Parathyroid adenoma (tissue), 2 donors: ENCODE measurements at regions not wholly inside any gene's neighbourhood (a gene's known extent, or its start where the extent isn't known, plus 50 kb on each side); places are given as distances from the start of the nearest gene placed in this dataset.

Source experiments
- H2AFZ ChIP-seq: fragments of 300-600 bp; sonication (generic); one replicate; pipeline ENCODE4 v1.7.0; 2017; ENCODE audit warnings: antibody characterized with exemption, mild to moderate bottlenecking
- H3K27ac ChIP-seq: fragments of 300-600 bp; sonication (generic); one replicate; pipeline ENCODE4 v1.7.0; 2017
- H3K27me3 ChIP-seq: fragments of 300-600 bp; sonication (generic); one replicate; pipeline ENCODE4 v1.7.0; 2017; ENCODE audit warnings: low read length; ENCODE audit not compliant: control insufficient read depth, insufficient read depth
- H3K36me3 ChIP-seq: fragments of 300-600 bp; sonication (generic); one replicate; pipeline ENCODE4 v1.7.0; 2017; ENCODE audit warnings: low read length; ENCODE audit not compliant: control insufficient read depth, insufficient read depth
- H3K4me1 ChIP-seq: fragments of 300-600 bp; sonication (generic); one replicate; pipeline ENCODE4 v1.7.0; 2017; ENCODE audit warnings: control low read depth
- H3K4me2 ChIP-seq: fragments of 300-600 bp; sonication (generic); one replicate; pipeline ENCODE4 v1.7.0; 2017; ENCODE audit warnings: low read length
- H3K4me3 ChIP-seq: fragments of 300-600 bp; sonication (generic); one replicate; pipeline ENCODE4 v1.7.0; 2017; ENCODE audit warnings: low read depth, low read length
- H3K79me2 ChIP-seq: fragments of 300-600 bp; sonication (generic); one replicate; pipeline ENCODE4 v1.7.0; 2017; ENCODE audit warnings: control low read depth
- H3K9ac ChIP-seq: fragments of 300-600 bp; sonication (generic); one replicate; pipeline ENCODE4 v1.7.0; 2017; ENCODE audit warnings: mild to moderate bottlenecking
- H3K9me3 ChIP-seq: fragments of 300-600 bp; sonication (generic); one replicate; pipeline ENCODE4 v1.7.0; 2017; ENCODE audit warnings: low read length; ENCODE audit not compliant: control insufficient read depth
- TF ChIP-seq, protein P1 (sequence below): fragments of 300-600 bp; sonication (generic); IDR thresholded peaks from one replicate; pipeline ENCODE4 v1.7.0; 2017; ENCODE audit warnings: antibody characterized with exemption, mild to moderate bottlenecking
- donor health status: primary hyperparathyroidism.

DNA sequence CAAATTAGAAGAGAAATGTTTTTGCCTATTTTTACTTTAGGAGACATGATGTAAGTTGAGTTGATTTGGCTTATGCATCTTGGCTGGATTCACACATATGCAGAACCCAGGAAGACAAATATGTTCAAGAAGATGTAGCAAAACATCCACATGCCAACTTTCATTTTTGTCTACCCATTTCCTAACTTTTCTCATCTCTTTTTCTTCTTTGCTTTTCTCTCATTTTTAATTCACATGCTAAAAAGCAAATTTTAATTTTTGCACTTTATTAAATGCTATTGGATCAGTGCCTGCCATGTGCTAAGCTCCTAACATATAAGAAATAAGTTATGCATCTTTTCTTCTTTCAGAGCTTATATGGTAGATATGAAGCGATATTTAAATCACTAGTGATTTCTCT lies 143.7 kb upstream of the GRM3 start:
- Histone ChIP-seq H3K79me2 (no peaks in the 10 kb centered on the region), H3K9me3 (no peaks in the 10 kb centered on the region), H2AFZ (no peak overlapping the region), H3K36me3 (no peaks in the 10 kb centered on the region), H3K27me3 (no peaks in the 10 kb centered on the region), H3K4me1 (no peaks in the 10 kb centered on the region), H3K27ac (no peak overlapping the region), H3K4me2 (no peak overlapping the region), H3K9ac (no peak overlapping the region), H3K4me3 (no peak overlapping the region)
- TF ChIP-seq, protein P1, sequence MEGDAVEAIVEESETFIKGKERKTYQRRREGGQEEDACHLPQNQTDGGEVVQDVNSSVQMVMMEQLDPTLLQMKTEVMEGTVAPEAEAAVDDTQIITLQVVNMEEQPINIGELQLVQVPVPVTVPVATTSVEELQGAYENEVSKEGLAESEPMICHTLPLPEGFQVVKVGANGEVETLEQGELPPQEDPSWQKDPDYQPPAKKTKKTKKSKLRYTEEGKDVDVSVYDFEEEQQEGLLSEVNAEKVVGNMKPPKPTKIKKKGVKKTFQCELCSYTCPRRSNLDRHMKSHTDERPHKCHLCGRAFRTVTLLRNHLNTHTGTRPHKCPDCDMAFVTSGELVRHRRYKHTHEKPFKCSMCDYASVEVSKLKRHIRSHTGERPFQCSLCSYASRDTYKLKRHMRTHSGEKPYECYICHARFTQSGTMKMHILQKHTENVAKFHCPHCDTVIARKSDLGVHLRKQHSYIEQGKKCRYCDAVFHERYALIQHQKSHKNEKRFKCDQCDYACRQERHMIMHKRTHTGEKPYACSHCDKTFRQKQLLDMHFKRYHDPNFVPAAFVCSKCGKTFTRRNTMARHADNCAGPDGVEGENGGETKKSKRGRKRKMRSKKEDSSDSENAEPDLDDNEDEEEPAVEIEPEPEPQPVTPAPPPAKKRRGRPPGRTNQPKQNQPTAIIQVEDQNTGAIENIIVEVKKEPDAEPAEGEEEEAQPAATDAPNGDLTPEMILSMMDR: no peak

DNA sequence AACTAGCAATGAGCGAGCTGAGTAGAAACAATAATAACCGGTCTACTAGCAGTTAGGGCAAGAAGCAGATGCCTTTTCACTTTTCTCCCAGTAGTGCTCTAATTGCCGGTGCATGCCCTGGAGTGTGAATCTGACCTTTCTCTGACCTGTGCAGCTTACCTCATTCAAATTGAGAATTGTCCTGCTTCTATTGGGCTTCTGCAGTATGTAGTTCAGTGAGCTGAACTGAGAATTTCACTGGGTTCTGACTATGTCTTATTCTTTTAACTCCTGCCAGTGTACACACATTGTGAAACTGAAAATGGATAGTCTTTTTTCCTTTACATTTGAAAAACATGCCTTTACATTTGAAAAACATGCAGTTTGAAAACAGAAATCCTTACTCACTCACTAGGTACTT lies 157.9 kb upstream of the GRM3 start:
- Histone ChIP-seq H3K27me3 (no peaks in the 10 kb centered on the region), H3K4me3 (no peak overlapping the region), H3K79me2 (no peaks in the 10 kb centered on the region), H3K9me3 (no peaks in the 10 kb centered on the region), H3K36me3 (no peaks in the 10 kb centered on the region), H2AFZ (no peak overlapping the region), H3K4me1 (no peaks in the 10 kb centered on the region), H3K4me2 (no peak overlapping the region), H3K9ac (no peak overlapping the region), H3K27ac (no peak overlapping the region)
- TF ChIP-seq, protein P1: no peak

DNA sequence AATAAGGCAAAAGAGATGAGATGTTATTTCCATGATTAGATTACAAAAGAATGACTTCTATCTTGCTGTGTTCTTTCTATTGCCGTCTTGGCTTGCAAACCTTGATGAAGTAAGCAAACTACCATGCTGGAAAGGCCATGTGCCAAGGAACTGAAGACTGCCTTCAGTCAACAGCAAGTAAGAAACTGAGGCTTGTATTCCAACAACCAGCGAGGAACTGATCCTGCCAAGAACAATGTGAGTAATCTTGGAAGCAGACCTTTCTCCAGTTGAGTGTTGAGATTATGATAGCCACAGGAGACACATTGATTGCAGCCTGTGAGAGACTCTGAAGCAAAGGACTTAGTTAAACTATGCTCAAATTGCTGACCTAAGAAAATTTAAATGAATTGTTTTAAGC lies 164.6 kb upstream of the GRM3 start:
- no peaks in the 10 kb centered on the region for H3K27me3 ChIP-seq
- H3K27ac ChIP-seq: no peak overlapping the region
- no peaks in the 10 kb centered on the region for H3K79me2 ChIP-seq
- no peaks in the 10 kb centered on the region for H3K4me1 ChIP-seq
- no peak overlapping the region for H3K4me2 ChIP-seq
- H3K9me3 ChIP-seq: no peaks in the 10 kb centered on the region
- TF ChIP-seq, protein P1: no peak
- H3K9ac ChIP-seq: no peak overlapping the region
- no peak overlapping the region for H2AFZ ChIP-seq
- H3K4me3 ChIP-seq: no peak overlapping the region
- H3K36me3 ChIP-seq: no peaks in the 10 kb centered on the region

DNA sequence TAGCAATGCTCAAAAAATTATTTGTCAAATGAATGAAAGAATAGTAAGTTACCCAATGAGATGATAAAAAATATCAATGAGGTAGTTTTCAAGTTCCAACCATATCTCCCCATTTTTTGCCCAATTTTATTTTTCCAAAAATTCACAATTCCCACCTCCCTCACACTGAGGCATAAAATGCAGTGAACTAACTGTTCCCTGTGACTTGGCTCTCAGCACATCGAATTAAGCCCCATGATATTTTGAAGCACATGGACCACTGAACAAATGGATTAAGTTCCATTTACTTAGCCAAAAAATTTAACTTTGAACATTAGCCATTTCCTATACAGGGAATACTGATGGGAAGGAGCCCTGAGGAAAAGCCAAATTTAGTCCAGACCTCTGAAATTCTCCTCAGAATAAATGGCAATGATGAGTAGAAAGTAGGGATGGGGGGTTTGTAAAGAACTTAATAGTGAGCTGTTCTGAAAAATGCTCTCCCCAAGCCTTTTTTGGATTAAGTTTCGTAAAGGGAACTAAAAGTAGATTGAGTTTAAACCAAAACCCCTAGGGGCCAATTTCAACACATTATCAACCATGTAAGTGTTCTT lies 166.3 kb upstream of the GRM3 start:
- Histone ChIP-seq H3K4me1 (no peaks in the 10 kb centered on the region), H3K79me2 (no peaks in the 10 kb centered on the region), H3K9me3 (no peaks in the 10 kb centered on the region), H3K27ac (no peak overlapping the region), H3K36me3 (no peaks in the 10 kb centered on the region), H3K4me3 (no peak overlapping the region), H3K27me3 (no peaks in the 10 kb centered on the region), H3K9ac (no peak overlapping the region), H3K4me2 (no peak overlapping the region), H2AFZ (no peak overlapping the region)
- TF ChIP-seq, protein P1: no peak

DNA sequence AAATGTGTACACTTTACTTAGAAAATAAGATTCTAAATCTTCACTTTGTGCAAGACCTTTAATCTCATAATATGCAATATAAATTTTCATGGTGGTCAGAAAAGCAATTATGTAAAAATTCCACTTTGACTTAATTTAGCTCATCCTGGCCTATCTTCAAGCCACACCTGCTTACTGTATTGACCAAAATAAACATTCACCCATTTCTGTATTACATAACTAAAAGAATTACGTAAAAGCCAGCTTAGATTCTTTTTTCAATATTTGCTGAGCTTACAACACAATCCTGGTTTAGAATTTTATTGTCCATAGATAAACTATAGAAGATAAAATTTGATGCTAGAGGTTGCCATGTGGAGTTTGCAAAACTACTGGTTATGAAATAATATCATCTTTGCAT lies 172.9 kb upstream of the GRM3 start:
- no peaks in the 10 kb centered on the region for H3K27me3 ChIP-seq
- no peaks in the 10 kb centered on the region for H3K79me2 ChIP-seq
- TF ChIP-seq, protein P1: no peak
- H3K4me2 ChIP-seq: no peak overlapping the region
- no peak overlapping the region for H3K4me3 ChIP-seq
- no peaks in the 10 kb centered on the region for H3K36me3 ChIP-seq
- H3K4me1 ChIP-seq: no peaks in the 10 kb centered on the region
- no peak overlapping the region for H3K9ac ChIP-seq
- H3K9me3 ChIP-seq: no peaks in the 10 kb centered on the region
- H3K27ac ChIP-seq: no peak overlapping the region
- H2AFZ ChIP-seq: no peak overlapping the region
